ENCODE measurements at regions not wholly inside any gene's neighbourhood (a gene's known extent, or its start where the extent isn't known, plus 50 kb on each side); places are given as distances from the start of the nearest gene placed in this dataset.

- TF ChIP-seq CHD7 (IDR thresholded peaks at IDR 0.05; ENCODE audit: insufficient replicate concordance, low read length) (no peak), POLR2A (IDR thresholded peaks at IDR 0.05; ENCODE audit: control extremely low read depth in 1 of 2, low read depth in 2 of 2, low read length in 2 of 2) (no peak)
Measured at GRCh38 chr9:89811886-89812450, 207.2 kb downstream of the GADD45G start (continued).

Measured in H1 (cell line).